Loucy (cell line): ENCODE measurements at regions not wholly inside any gene's neighbourhood (a gene's known extent, or its start where the extent isn't known, plus 50 kb on each side); places are given as distances from the start of the nearest gene placed in this dataset.

Experiments used
- EZH2phosphoT487 ChIP-seq: fragments of 200-600 bp; IDR thresholded peaks from 2 replicates; pipeline ENCODE4 v1.6.1; 2018; ENCODE audit warnings: antibody characterized with exemption, mild to moderate bottlenecking, moderate library complexity, borderline replicate concordance
- TF ChIP-seq, protein P1 (sequence below): fragments of 200-600 bp; sonication (generic); conservative IDR thresholded peaks from 2 replicates; pipeline ENCODE4 v1.5.1; 2014; ENCODE audit warnings: mild to moderate bottlenecking, antibody characterized with exemption, low read length

DNA sequence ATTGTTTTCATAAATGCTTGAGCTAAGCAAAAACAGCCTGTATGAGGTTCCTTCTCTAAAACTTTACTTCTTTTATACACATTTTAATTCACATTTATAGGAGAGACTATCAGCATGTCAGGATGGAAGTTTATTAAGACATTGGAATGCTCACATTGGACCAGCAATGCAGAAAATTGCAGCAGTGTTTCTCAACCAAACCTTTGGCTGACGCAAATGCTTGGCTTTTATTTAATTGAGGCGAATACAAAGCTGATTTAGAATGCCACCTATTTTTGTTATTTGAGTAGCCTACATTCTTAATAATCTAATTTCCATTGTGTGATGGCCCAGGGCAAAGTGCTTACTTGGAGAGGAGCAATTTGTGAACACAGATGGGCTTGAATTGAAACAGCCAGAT lies 283.2 kb downstream of the ARL4A start:
- TF ChIP-seq, protein P1, sequence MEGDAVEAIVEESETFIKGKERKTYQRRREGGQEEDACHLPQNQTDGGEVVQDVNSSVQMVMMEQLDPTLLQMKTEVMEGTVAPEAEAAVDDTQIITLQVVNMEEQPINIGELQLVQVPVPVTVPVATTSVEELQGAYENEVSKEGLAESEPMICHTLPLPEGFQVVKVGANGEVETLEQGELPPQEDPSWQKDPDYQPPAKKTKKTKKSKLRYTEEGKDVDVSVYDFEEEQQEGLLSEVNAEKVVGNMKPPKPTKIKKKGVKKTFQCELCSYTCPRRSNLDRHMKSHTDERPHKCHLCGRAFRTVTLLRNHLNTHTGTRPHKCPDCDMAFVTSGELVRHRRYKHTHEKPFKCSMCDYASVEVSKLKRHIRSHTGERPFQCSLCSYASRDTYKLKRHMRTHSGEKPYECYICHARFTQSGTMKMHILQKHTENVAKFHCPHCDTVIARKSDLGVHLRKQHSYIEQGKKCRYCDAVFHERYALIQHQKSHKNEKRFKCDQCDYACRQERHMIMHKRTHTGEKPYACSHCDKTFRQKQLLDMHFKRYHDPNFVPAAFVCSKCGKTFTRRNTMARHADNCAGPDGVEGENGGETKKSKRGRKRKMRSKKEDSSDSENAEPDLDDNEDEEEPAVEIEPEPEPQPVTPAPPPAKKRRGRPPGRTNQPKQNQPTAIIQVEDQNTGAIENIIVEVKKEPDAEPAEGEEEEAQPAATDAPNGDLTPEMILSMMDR = no peak
- no peak for TF ChIP-seq EZH2phosphoT487
